K562 (cell line): ENCODE measurements at regions not wholly inside any gene's neighbourhood (a gene's known extent, or its start where the extent isn't known, plus 50 kb on each side); places are given as distances from the start of the nearest gene placed in this dataset.

Experiments used
- ATAC-seq: fragments of 200-7000 bp; cut with Tn5 transposase; 3 replicates; pipeline ENCODE4 v1.9.1; 2020; ENCODE audit warnings: moderate library complexity
- BruUV-seq: library from RNA; stranded (reverse); fragments of 400-500 nt; replicated peaks from 2 replicates; lab custom pipeline; 2021; lab: Mats Ljungman, UMichigan
- CTCF ChIA-PET: fragments of 300-600 bp; formaldehyde crosslinking; extraction: SDS; loops from one replicate; lab custom pipeline; 2021; ENCODE audit warnings: low intra/inter-chr PET ratio; lab: Yijun Ruan, JAX
- POLR2A ChIA-PET: fragments of 300-600, 350-650 bp; sonication (Branson Sonifier 250); formaldehyde crosslinking; extraction: SDS; loops from one replicate; lab custom pipeline; 2021; ENCODE audit warnings: antibody characterized with exemption, inconsistent platforms; lab: Yijun Ruan, JAX
- DNase-seq, 4 experiments: peaks; one replicate each; pipeline versions ENCODE4 v3.0.0 to v3.0.0-alpha.2; 2011 to 2018; ENCODE audit warnings: low spot score in 3 of 4, mixed read lengths in 3 of 4; ENCODE audit errors: extremely low read depth in 1 of 4
- FAIRE-seq: peaks from 2 replicates; lab custom pipeline; 2011; peaks lifted over from hg19 to GRCh38; lab: Jason Lieb, UNC
- H2AFZ ChIP-seq: 2 replicates; pipeline ENCODE4 v1.6.0; 2011; ENCODE audit warnings: low read depth, low read length, control low read depth, inconsistent platforms
- H3K27ac ChIP-seq: fragments of 200-600 bp; 3 replicates; pipeline ENCODE4 v1.8.0; 2011; ENCODE audit warnings: low read depth, mild to moderate bottlenecking, control low read depth, inconsistent platforms, low read length, moderate library complexity, mixed read lengths; ENCODE audit errors: extremely low read depth
- H3K27me3 ChIP-seq, 2 experiments: fragments of 300-600 bp in 1 of 2; 2 replicates in 1 of 2; 3 replicates in 1 of 2; pipeline versions ENCODE4 v1.6.0 to v1.8.0; 2011; ENCODE audit warnings: inconsistent platforms in 2 of 2, low read length in 2 of 2, mild to moderate bottlenecking in 1 of 2, mixed read lengths in 1 of 2, moderate library complexity in 1 of 2; ENCODE audit not compliant: control insufficient read depth in 2 of 2, insufficient read depth in 2 of 2
- H3K36me3 ChIP-seq: fragments of 300-600 bp; 3 replicates; pipeline ENCODE4 v1.8.0; 2011; ENCODE audit warnings: mild to moderate bottlenecking, low read length, inconsistent platforms; ENCODE audit not compliant: control insufficient read depth, insufficient read depth
- H3K4me1 ChIP-seq, 2 experiments: fragments of 200-600 bp in 1 of 2; replicated peaks in 1 of 2; 2 replicates in 1 of 2; 3 replicates in 1 of 2; pipeline versions ENCODE4 v1.5.1 to v1.8.0; 2011; ENCODE audit warnings: inconsistent platforms in 2 of 2, low read length in 2 of 2, mild to moderate bottlenecking in 1 of 2, mixed read lengths in 1 of 2, moderate library complexity in 1 of 2; ENCODE audit not compliant: control insufficient read depth in 2 of 2, insufficient read depth in 2 of 2
- H3K4me2 ChIP-seq: 2 replicates; pipeline ENCODE4 v1.6.1; 2011; ENCODE audit warnings: low read length, control low read depth, inconsistent platforms, mixed read lengths; ENCODE audit not compliant: insufficient read depth
- H3K4me3 ChIP-seq: fragments of 200-600 bp; sonication (generic), shearing (Covaris generic); 2 replicates; pipeline ENCODE4 v1.5.1; 2016; ENCODE audit warnings: control low read depth, inconsistent platforms
- H3K79me2 ChIP-seq: fragments of 200-600 bp; 3 replicates; pipeline ENCODE4 v1.8.0; 2011; ENCODE audit warnings: low read length, inconsistent platforms; ENCODE audit not compliant: control insufficient read depth, insufficient read depth
- H3K9ac ChIP-seq, 2 experiments: 2 replicates each; pipeline versions ENCODE4 v1.6.0 to v1.6.1; 2011; ENCODE audit warnings: low read depth in 2 of 2, low read length in 2 of 2, control low read depth in 1 of 2, inconsistent platforms in 1 of 2, mild to moderate bottlenecking in 1 of 2, mixed read lengths in 1 of 2; ENCODE audit not compliant: insufficient read depth in 1 of 2
- H3K9me1 ChIP-seq: one replicate; pipeline ENCODE4 v1.6.0; 2011; ENCODE audit warnings: inconsistent platforms, mild to moderate bottlenecking, low read length, moderate library complexity; ENCODE audit not compliant: control insufficient read depth, insufficient read depth
- H3K9me3 ChIP-seq: replicated peaks from 2 replicates; pipeline ENCODE4 v1.5.1; 2011; ENCODE audit warnings: low read depth, low read length, inconsistent platforms; ENCODE audit not compliant: control insufficient read depth, insufficient read depth
- H4K20me1 ChIP-seq: replicated peaks from 2 replicates; pipeline ENCODE4 v1.6.1; 2011; ENCODE audit warnings: low read length, inconsistent platforms, mixed read lengths; ENCODE audit not compliant: control insufficient read depth, insufficient read depth
- CREBBP ChIP-seq: IDR thresholded peaks from one replicate; pipeline ENCODE4 v1.6.1; 2012; ENCODE audit warnings: low read depth, mild to moderate bottlenecking, control low read depth, inconsistent platforms, low read length
- FOXJ3 ChIP-seq: sonication (generic); formaldehyde crosslinking; IDR thresholded peaks from 2 replicates; pipeline ENCODE4 v1.4.0; 2020; ENCODE audit warnings: mild to moderate bottlenecking, missing genetic modification reagents
- HDAC8 ChIP-seq: fragments of 450-650 bp; IDR thresholded peaks from 2 replicates; pipeline ENCODE4 v1.6.1; 2016; ENCODE audit warnings: mild to moderate bottlenecking, missing genetic modification characterization, moderate library complexity, missing compliant biosample characterization
- HEY1 ChIP-seq: fragments of 250-450 bp; sonication (Bioruptor Pico); IDR thresholded peaks from 2 replicates; pipeline ENCODE4 v1.5.0; 2020; ENCODE audit warnings: mild to moderate bottlenecking, moderate library complexity, borderline replicate concordance
- HNRNPUL1 ChIP-seq: fragments of 200-400 bp; formaldehyde crosslinking; IDR thresholded peaks from 2 replicates; pipeline ENCODE4 v1.6.1; 2017; ENCODE audit warnings: low read length
- KAT8 ChIP-seq: fragments of 450-650 bp; IDR thresholded peaks from 2 replicates; pipeline ENCODE4 v1.6.1; 2016; ENCODE audit warnings: low read depth, mild to moderate bottlenecking
- POLR2H ChIP-seq: IDR thresholded peaks from 2 replicates; pipeline ENCODE4 v1.6.1; 2016; ENCODE audit warnings: missing genetic modification characterization, low read depth, mild to moderate bottlenecking, control low read depth, missing compliant biosample characterization, moderate library complexity
- TCF3 ChIP-seq: sonication (generic); formaldehyde crosslinking; IDR thresholded peaks from 2 replicates; pipeline ENCODE4 v1.4.0; 2020; ENCODE audit warnings: mild to moderate bottlenecking, missing genetic modification reagents
- TCFL5 ChIP-seq: fragments of 250-450 bp; sonication (Bioruptor Pico); conservative IDR thresholded peaks from 2 replicates; pipeline ENCODE4 v1.6.1; 2021; ENCODE audit warnings: mild to moderate bottlenecking, moderate library complexity, matching md5 sums
- TFE3 ChIP-seq: fragments of 450-650 bp; formaldehyde crosslinking; IDR thresholded peaks from 2 replicates; pipeline ENCODE4 v1.4.0; 2020; ENCODE audit warnings: mild to moderate bottlenecking, mixed read lengths
- ZBTB8A ChIP-seq: fragments of 450-650 bp; IDR thresholded peaks from 2 replicates; pipeline ENCODE4 v1.6.1; 2018; ENCODE audit warnings: mild to moderate bottlenecking, moderate library complexity; ENCODE audit not compliant: partially characterized antibody
- ZNF57 ChIP-seq: fragments of 450-650 bp; formaldehyde crosslinking; IDR thresholded peaks from 2 replicates; pipeline ENCODE4 v1.4.0; 2020; ENCODE audit warnings: mild to moderate bottlenecking, moderate library complexity
- WGBS: fragments of 100-300 bp; shearing (Covaris generic); methylation state at CpG from one replicate; pipeline ENCODE4 v1.1.6; 2016; ENCODE audit warnings: low coverage, mixed read lengths; ENCODE audit not compliant: insufficient coverage; ENCODE audit errors: missing lambda C conversion rate; 5-methylcytosine and 5-hydroxymethylcytosine counted together
- in situ Hi-C: fragments of 300-500 bp; cut with MboI; formaldehyde crosslinking; loops from 4 replicates; pipeline ENCODE4 v1.15.0; 2018; ENCODE audit warnings: inconsistent platforms, mixed read lengths
- intact Hi-C: fragments of 100-400 bp; cut with micrococcal nuclease; formaldehyde crosslinking; loops from 2 replicates; pipeline ENCODE4 v1.14.2; 2022

- no peaks in the 10 kb centered on the region for H3K27me3 ChIP-seq
- H2AFZ ChIP-seq, result no peak overlapping the region
- TF ChIP-seq HDAC8 (tag), result no peak
- TF ChIP-seq HEY1 (CRISPR knock-in tag), result no peak
- no peak for TF ChIP-seq FOXJ3 (CRISPR knock-in tag)
- TF ChIP-seq ZBTB8A, result no peak
- TF ChIP-seq KAT8, result no peak
- TF ChIP-seq ZNF57 (CRISPR knock-in tag), result no peak
- no peak for TF ChIP-seq CREBBP
- no peak for TF ChIP-seq POLR2H (tag)
- TF ChIP-seq HNRNPUL1, result no peak
- TF ChIP-seq TCF3 (CRISPR knock-in tag), result no peak
- no peak for TF ChIP-seq TFE3 (CRISPR knock-in tag)
- no peak for TF ChIP-seq TCFL5 (CRISPR knock-in tag)
- POLR2A ChIA-PET, result no interaction called here
- no peaks in the 10 kb centered on the region for H3K79me2 ChIP-seq
- H3K9me3 ChIP-seq, result no peaks in the 10 kb centered on the region
- CTCF ChIA-PET, result no interaction called here
- H3K9ac ChIP-seq, result no peak overlapping the region
- no peaks in the 10 kb centered on the region for H3K9me1 ChIP-seq
- H3K27ac ChIP-seq, result no peak overlapping the region
- no peak overlapping the region for H3K4me2 ChIP-seq
- ATAC-seq (no peak), FAIRE-seq (no peak), DNase-seq (no peak)
- in situ Hi-C loops, result no loop called here
- no peaks in the 10 kb centered on the region for H3K4me1 ChIP-seq
- 0% methylated on average over 2 of the region's 2 CpGs for WGBS
- H4K20me1 ChIP-seq, result no peaks in the 10 kb centered on the region
- intact Hi-C loops, result loop anchor here (5.0 kb wide), 1 partner anchor 1090 kb away; no protein-coding TSS in a partner anchor
- BruUV-seq, result no TSS peak
- H3K36me3 ChIP-seq, result no peaks in the 10 kb centered on the region
- no peak overlapping the region for H3K4me3 ChIP-seq
Observed at GRCh38 chr5:164091836-164092235, 586.4 kb downstream of the MAT2B start.
